H1 (cell line): ENCODE measurements at regions not wholly inside any gene's neighbourhood (a gene's known extent, or its start where the extent isn't known, plus 50 kb on each side); places are given as distances from the start of the nearest gene placed in this dataset.

Experiments used
- CTCF ChIA-PET: fragments of 300-600 bp; sonication (Branson Sonifier 250); formaldehyde crosslinking; loops from one replicate; lab custom pipeline; 2021; ENCODE audit not compliant: partially characterized antibody; lab: Charles Lee
- POLR2A ChIA-PET: fragments of 300-600 bp; sonication (Branson Sonifier 250); formaldehyde crosslinking; loops from one replicate; lab custom pipeline; 2021; ENCODE audit warnings: inconsistent platforms; ENCODE audit not compliant: partially characterized antibody; lab: Charles Lee
- DNase-seq, 2 experiments: peaks; one replicate each; pipeline versions ENCODE4 v3.0.0 to v3.0.0-alpha.2; 2010 to 2022; ENCODE audit warnings: low spot score in 2 of 2, low read depth in 1 of 2, mixed read lengths in 1 of 2
- FAIRE-seq: peaks from 2 replicates; lab custom pipeline; 2011; peaks lifted over from hg19 to GRCh38; lab: Jason Lieb, UNC
- H2AFZ ChIP-seq: 2 replicates; pipeline ENCODE4 v1.8.1; 2012; ENCODE audit warnings: low read length, inconsistent platforms
- H2AK5ac ChIP-seq: 2 replicates; pipeline ENCODE4 v1.6.1; 2013; ENCODE audit warnings: low read depth, low read length
- H2BK120ac ChIP-seq: replicated peaks from 2 replicates; pipeline ENCODE3; 2013; ENCODE audit warnings: low read depth, low read length, inconsistent platforms
- H2BK12ac ChIP-seq: 2 replicates; pipeline ENCODE4 v1.6.1; 2013; ENCODE audit warnings: low read depth, low read length
- H2BK15ac ChIP-seq: 2 replicates; pipeline ENCODE4 v1.6.1; 2013; ENCODE audit warnings: low read length
- H2BK20ac ChIP-seq: 2 replicates; pipeline ENCODE4 v1.6.1; 2013; ENCODE audit warnings: low read length
- H2BK5ac ChIP-seq: 2 replicates; pipeline ENCODE4 v1.6.1; 2013; ENCODE audit warnings: low read depth, low read length
- H3K14ac ChIP-seq: 2 replicates; pipeline ENCODE4 v1.6.1; 2013; ENCODE audit warnings: inconsistent platforms; ENCODE audit not compliant: insufficient read length
- H3K18ac ChIP-seq: 2 replicates; pipeline ENCODE4 v1.6.1; 2013; ENCODE audit warnings: low read length; ENCODE audit errors: extremely low read depth
- H3K23ac ChIP-seq: 2 replicates; pipeline ENCODE4 v1.6.1; 2013; ENCODE audit warnings: inconsistent platforms; ENCODE audit not compliant: insufficient read length
- H3K23me2 ChIP-seq: 2 replicates; pipeline ENCODE4 v1.6.1; 2013; ENCODE audit warnings: low read depth, low read length
- H3K27ac ChIP-seq: 2 replicates; pipeline ENCODE4 v1.6.1; 2011; ENCODE audit warnings: low read depth, low read length, inconsistent platforms
- H3K27me3 ChIP-seq, 4 experiments: replicated peaks in 1 of 4; 1 replicate in 1 of 4; 2 replicates in 3 of 4; pipeline versions ENCODE4 v1.6.1 to v1.8.1; 2011 to 2013; ENCODE audit warnings: low read length in 3 of 4, mild to moderate bottlenecking in 3 of 4, inconsistent platforms in 2 of 4, mixed read lengths in 2 of 4, moderate library complexity in 1 of 4; ENCODE audit not compliant: control insufficient read depth in 3 of 4, insufficient read depth in 3 of 4; ENCODE audit errors: extremely low read depth in 1 of 4
- H3K36me3 ChIP-seq, 4 experiments: 2 replicates each; pipeline versions ENCODE4 v1.6.1 to v1.8.1; 2011 to 2013; ENCODE audit warnings: mild to moderate bottlenecking in 4 of 4, low read length in 3 of 4, moderate library complexity in 2 of 4, control low read depth in 1 of 4, inconsistent platforms in 1 of 4; ENCODE audit not compliant: insufficient read depth in 4 of 4, control insufficient read depth in 2 of 4
- H3K4ac ChIP-seq: replicated peaks from 2 replicates; pipeline ENCODE3; 2013; ENCODE audit warnings: low read length, low read depth, mixed read lengths, inconsistent platforms; ENCODE audit not compliant: insufficient read length
- H3K4me1 ChIP-seq, 4 experiments: replicated peaks in 1 of 4; 1 replicate in 1 of 4; 2 replicates in 3 of 4; pipeline versions ENCODE4 v1.6.1 to v1.8.1; 2011 to 2013; ENCODE audit warnings: low read length in 3 of 4, inconsistent platforms in 2 of 4, mixed read lengths in 1 of 4; ENCODE audit not compliant: insufficient read depth in 4 of 4, control insufficient read depth in 3 of 4
- H3K4me2 ChIP-seq, 2 experiments: 2 replicates each; pipeline versions ENCODE4 v1.6.1 to v1.8.1; 2011 to 2013; ENCODE audit warnings: low read depth in 2 of 2, low read length in 2 of 2, control low read depth in 1 of 2, inconsistent platforms in 1 of 2, mild to moderate bottlenecking in 1 of 2; ENCODE audit not compliant: insufficient read depth in 1 of 2
- H3K4me3 ChIP-seq, 4 experiments: fragments of 200-600, 300-600 bp in 1 of 4; sonication (generic), shearing (Covaris generic), sonication (Bioruptor Twin) in 1 of 4; 2 replicates each; pipeline versions ENCODE4 v1.5.1 to v1.8.1; 2011 to 2016; ENCODE audit warnings: low read length in 4 of 4, low read depth in 3 of 4, control low read depth in 2 of 4, inconsistent platforms in 2 of 4, mild to moderate bottlenecking in 2 of 4, mixed read lengths in 1 of 4, moderate library complexity in 1 of 4; ENCODE audit not compliant: insufficient read depth in 2 of 4; ENCODE audit errors: extremely low read depth in 1 of 4
- H3K56ac ChIP-seq: replicated peaks from 2 replicates; pipeline ENCODE3; 2013; ENCODE audit warnings: low read depth, mild to moderate bottlenecking, mixed read lengths, low read length, inconsistent platforms; ENCODE audit not compliant: insufficient read length
- H3K79me1 ChIP-seq: 2 replicates; pipeline ENCODE4 v1.6.1; 2013; ENCODE audit warnings: low read depth, low read length, control low read depth
- H3K79me2 ChIP-seq, 2 experiments: 2 replicates each; pipeline versions ENCODE4 v1.6.1 to v1.8.1; 2012 to 2013; ENCODE audit warnings: low read length in 2 of 2, mild to moderate bottlenecking in 2 of 2, inconsistent platforms in 1 of 2; ENCODE audit not compliant: insufficient read depth in 2 of 2, control insufficient read depth in 1 of 2
- H3K9ac ChIP-seq, 4 experiments: replicated peaks in 1 of 4; 1 replicate in 1 of 4; 2 replicates in 3 of 4; pipeline versions ENCODE4 v1.6.1 to v1.8.1; 2011 to 2013; ENCODE audit warnings: low read depth in 3 of 4, low read length in 3 of 4, control low read depth in 2 of 4, mild to moderate bottlenecking in 2 of 4, moderate library complexity in 2 of 4, inconsistent platforms in 1 of 4; ENCODE audit errors: extremely low read depth in 1 of 4
- H3K9me3 ChIP-seq, 2 experiments: 2 replicates each; pipeline versions ENCODE4 v1.6.1 to v1.8.1; 2012 to 2013; ENCODE audit warnings: mild to moderate bottlenecking in 2 of 2, moderate library complexity in 2 of 2, control low read depth in 1 of 2, inconsistent platforms in 1 of 2, low read depth in 1 of 2, low read length in 1 of 2, mixed read lengths in 1 of 2; ENCODE audit not compliant: insufficient read depth in 2 of 2
- H4K20me1 ChIP-seq, 2 experiments: replicated peaks in 1 of 2; 2 replicates each; pipeline versions ENCODE3 to v1.8.1; 2011 to 2013; ENCODE audit warnings: inconsistent platforms in 2 of 2, low read length in 2 of 2, mild to moderate bottlenecking in 1 of 2; ENCODE audit not compliant: insufficient read depth in 2 of 2, control insufficient read depth in 1 of 2
- H4K5ac ChIP-seq: 2 replicates; pipeline ENCODE4 v1.6.1; 2013; ENCODE audit warnings: low read length, low read depth, mixed read lengths, inconsistent platforms; ENCODE audit not compliant: insufficient read length
- H4K8ac ChIP-seq: 2 replicates; pipeline ENCODE4 v1.8.0; 2013; ENCODE audit warnings: mild to moderate bottlenecking, moderate library complexity, low read length, inconsistent platforms; ENCODE audit not compliant: insufficient read depth; ENCODE audit errors: extremely low read depth
- H4K91ac ChIP-seq: replicated peaks from 2 replicates; pipeline ENCODE3; 2013; ENCODE audit warnings: low read length, mixed read lengths, inconsistent platforms; ENCODE audit not compliant: insufficient read length
- ASH2L ChIP-seq: fragments of 200-600, 300-600 bp; sonication (generic); IDR thresholded peaks from one replicate; pipeline ENCODE4 v1.7.1; 2017; ENCODE audit warnings: low read length
- CEBPB ChIP-seq: IDR thresholded peaks from 2 replicates; pipeline ENCODE4 v1.6.1; 2012; ENCODE audit warnings: low read depth, low read length
- EZH2 ChIP-seq: fragments of 200-600 bp; sonication (generic); IDR thresholded peaks from 2 replicates; pipeline ENCODE4 v1.7.1; 2012; ENCODE audit warnings: low read depth, mild to moderate bottlenecking, moderate library complexity, low read length, inconsistent platforms; ENCODE audit not compliant: severe bottlenecking
- MAX ChIP-seq: IDR thresholded peaks from 2 replicates; pipeline ENCODE4 v1.6.1; 2012; ENCODE audit warnings: inconsistent platforms
- RBBP5 ChIP-seq: IDR thresholded peaks from 2 replicates; pipeline ENCODE4 v1.7.1; 2012; ENCODE audit warnings: low read depth, mild to moderate bottlenecking, inconsistent platforms, low read length, moderate library complexity, borderline replicate concordance
- RFX5 ChIP-seq: IDR thresholded peaks from 2 replicates; pipeline ENCODE4 v1.6.1; 2011; ENCODE audit warnings: low read depth, low read length, improper control_type of control experiment, borderline replicate concordance
- RNF2 ChIP-seq: fragments of 200-900, 300-1000 bp; sonication (generic); IDR thresholded peaks from 2 replicates; pipeline ENCODE4 v1.7.1; 2016; ENCODE audit warnings: borderline replicate concordance, low read depth, mild to moderate bottlenecking, antibody characterized with exemption, low read length; ENCODE audit not compliant: poor library complexity, severe bottlenecking; ENCODE audit errors: missing control alignments
- SUZ12 ChIP-seq: fragments of 200-600 bp; sonication (generic); IDR thresholded peaks from 2 replicates; pipeline ENCODE4 v1.6.1; 2012; ENCODE audit warnings: mild to moderate bottlenecking, inconsistent platforms, low read length, moderate library complexity, mixed read lengths
- TCF12 ChIP-seq: IDR thresholded peaks from 2 replicates; pipeline ENCODE4 v1.6.1; 2011; ENCODE audit warnings: low read depth, mild to moderate bottlenecking, low read length
- TEAD4 ChIP-seq: IDR thresholded peaks from 2 replicates; pipeline ENCODE4 v1.6.1; 2012; ENCODE audit warnings: low read depth, low read length, inconsistent platforms, mixed read lengths
- USF2 ChIP-seq: IDR thresholded peaks from 2 replicates; pipeline ENCODE4 v1.6.1; 2011; ENCODE audit warnings: low read length, improper control_type of control experiment
- whole genome bisulfite sequencing, 2 experiments: shearing (Covaris generic) in 1 of 2; methylation state at CpG; one replicate each; pipeline versions ENCODE4 v1.1.6 to v1.1.7; 2013 to 2015; ENCODE audit warnings: low lambda C conversion rate in 2 of 2, mixed read lengths in 2 of 2, inconsistent platforms in 1 of 2, low coverage in 1 of 2, missing lambda C conversion rate in 1 of 2; ENCODE audit not compliant: insufficient replicate concordance in 2 of 2, insufficient coverage in 1 of 2, insufficient read length in 1 of 2; ENCODE audit errors: extremely low coverage in 1 of 2, missing lambda C conversion rate in 1 of 2; 5-methylcytosine and 5-hydroxymethylcytosine counted together

DNA sequence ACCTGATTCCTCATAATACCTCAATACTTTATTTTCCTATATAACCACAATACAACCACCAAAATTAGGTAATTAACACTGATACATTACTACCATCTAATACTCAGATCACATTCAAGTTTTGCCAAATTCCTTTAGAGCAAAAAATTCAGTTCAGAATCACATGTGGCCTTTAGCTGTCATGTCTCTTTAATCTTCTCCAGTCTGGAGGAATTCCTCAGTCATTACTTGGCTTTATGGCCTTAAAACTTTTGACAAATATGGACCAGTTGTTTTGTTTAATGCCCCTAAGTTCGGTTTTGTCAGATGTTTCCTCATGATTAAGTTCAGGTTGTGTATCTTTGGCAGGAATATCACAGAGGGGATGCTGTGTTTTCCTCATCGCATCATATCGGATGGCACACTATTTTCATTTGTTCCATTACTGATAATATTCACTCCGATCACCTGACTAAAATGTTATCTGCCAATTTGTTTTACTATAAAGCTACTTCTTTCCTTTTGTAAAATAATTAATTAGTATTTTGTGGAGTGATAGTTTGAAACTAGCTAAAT is 51.2 kb upstream of the AKIRIN2 start:
- H3K23ac ChIP-seq = no peak overlapping the region
- no peak overlapping the region for H2AFZ ChIP-seq
- no peaks in the 10 kb centered on the region for H3K79me2 ChIP-seq
- no peaks in the 10 kb centered on the region; the same call in 1 of the 2 replicates for H3K23me2 ChIP-seq
- no peaks in the 10 kb centered on the region for H3K9me3 ChIP-seq
- ChIA-PET CTCF (no interaction called here), POLR2A (no interaction called here)
- H4K5ac ChIP-seq = no peak overlapping the region
- no peaks in the 10 kb centered on the region for H4K20me1 ChIP-seq
- FAIRE-seq (no peak), DNase-seq (no peak)
- H3K4me3 ChIP-seq = no peak overlapping the region
- no peak overlapping the region for H2BK15ac ChIP-seq
- no peaks in the 10 kb centered on the region for H3K79me1 ChIP-seq
- H3K14ac ChIP-seq = no peak overlapping the region
- no peak overlapping the region for H3K56ac ChIP-seq
- H3K36me3 ChIP-seq = no peaks in the 10 kb centered on the region
- 73% methylated on average over 4 of the region's 4 CpGs; no CpG with 5 or more reads in 1 of the 2 experiments for WGBS, 2 experiments
- H3K4ac ChIP-seq = no peak overlapping the region
- H3K27ac ChIP-seq = no peak overlapping the region
- no peak overlapping the region for H4K8ac ChIP-seq
- no peak overlapping the region for H2BK5ac ChIP-seq
- no peaks in the 10 kb centered on the region for H3K27me3 ChIP-seq
- H2BK12ac ChIP-seq = no peak overlapping the region
- no peak overlapping the region for H2BK20ac ChIP-seq
- no peaks in the 10 kb centered on the region; a peak in 1 of 7 replicates for H3K4me1 ChIP-seq
- no peak overlapping the region for H2BK120ac ChIP-seq
- H3K4me2 ChIP-seq = no peak overlapping the region
- H4K91ac ChIP-seq = no peak overlapping the region
- H3K18ac ChIP-seq = no peak overlapping the region
- no peak overlapping the region for H2AK5ac ChIP-seq
- H3K9ac ChIP-seq = no peak overlapping the region
- no peak for TF ChIP-seq USF2
- TF ChIP-seq ASH2L = no peak
- TF ChIP-seq CEBPB = no peak
- no peak for TF ChIP-seq TCF12
- TF ChIP-seq EZH2 = no peak
- TF ChIP-seq RFX5 = no peak
- TF ChIP-seq SUZ12 = no peak
- TF ChIP-seq RNF2 = no peak
- no peak for TF ChIP-seq TEAD4
- TF ChIP-seq RBBP5 = no peak
- TF ChIP-seq MAX = no peak
